ENCODE measurements at regions not wholly inside any gene's neighbourhood (a gene's known extent, or its start where the extent isn't known, plus 50 kb on each side); places are given as distances from the start of the nearest gene placed in this dataset.
"Not testable (repeated sequence)": the region's sequence is repeated elsewhere in the genome, so short reads cannot be mapped to it uniquely, and the experiment has no call there.

DNA sequence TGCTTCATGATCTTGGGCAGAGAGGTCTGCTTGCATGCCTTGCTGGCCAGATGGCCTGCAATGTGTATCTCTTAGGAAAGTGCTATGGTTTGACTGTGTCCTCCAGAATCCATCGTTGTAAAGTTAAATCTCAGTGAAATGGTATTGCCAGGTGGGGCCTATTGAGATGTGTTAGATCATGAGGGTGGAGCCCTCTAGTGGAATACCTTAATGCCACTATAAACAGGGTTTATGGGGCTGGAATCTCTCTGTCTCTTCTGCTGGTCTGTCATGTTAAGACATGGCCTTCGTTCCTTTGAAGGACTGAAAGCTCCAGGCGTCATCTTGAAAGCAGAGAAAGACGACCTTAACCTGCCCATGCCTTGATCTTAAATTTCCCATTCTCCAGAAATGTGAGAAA is 411.1 kb downstream of the RPIA start:
- not testable (repeated sequence) for TF ChIP-seq CBFB (IDR thresholded peaks at IDR 0.05; ENCODE audit: low read depth); POLR2AphosphoS5 (IDR thresholded peaks at IDR 0.05; ENCODE audit: low read length); CHD4 (IDR thresholded peaks at IDR 0.05); SIX5 (IDR thresholded peaks at IDR 0.05; ENCODE audit: low read depth, low read length, severe bottlenecking); EGR1 (IDR thresholded peaks at IDR 0.05; ENCODE audit: borderline replicate concordance in 1 of 2, low read depth in 2 of 2, low read length in 2 of 2); MEF2B (IDR thresholded peaks at IDR 0.05; ENCODE audit: partially characterized antibody, poor library complexity, severe bottlenecking); TAF1 (IDR thresholded peaks at IDR 0.05; ENCODE audit: borderline replicate concordance, low read depth, low read length); RAD21 (IDR thresholded peaks at IDR 0.05; ENCODE audit: insufficient read depth, low read depth, low read length)
- TF ChIP-seq, protein P1, sequence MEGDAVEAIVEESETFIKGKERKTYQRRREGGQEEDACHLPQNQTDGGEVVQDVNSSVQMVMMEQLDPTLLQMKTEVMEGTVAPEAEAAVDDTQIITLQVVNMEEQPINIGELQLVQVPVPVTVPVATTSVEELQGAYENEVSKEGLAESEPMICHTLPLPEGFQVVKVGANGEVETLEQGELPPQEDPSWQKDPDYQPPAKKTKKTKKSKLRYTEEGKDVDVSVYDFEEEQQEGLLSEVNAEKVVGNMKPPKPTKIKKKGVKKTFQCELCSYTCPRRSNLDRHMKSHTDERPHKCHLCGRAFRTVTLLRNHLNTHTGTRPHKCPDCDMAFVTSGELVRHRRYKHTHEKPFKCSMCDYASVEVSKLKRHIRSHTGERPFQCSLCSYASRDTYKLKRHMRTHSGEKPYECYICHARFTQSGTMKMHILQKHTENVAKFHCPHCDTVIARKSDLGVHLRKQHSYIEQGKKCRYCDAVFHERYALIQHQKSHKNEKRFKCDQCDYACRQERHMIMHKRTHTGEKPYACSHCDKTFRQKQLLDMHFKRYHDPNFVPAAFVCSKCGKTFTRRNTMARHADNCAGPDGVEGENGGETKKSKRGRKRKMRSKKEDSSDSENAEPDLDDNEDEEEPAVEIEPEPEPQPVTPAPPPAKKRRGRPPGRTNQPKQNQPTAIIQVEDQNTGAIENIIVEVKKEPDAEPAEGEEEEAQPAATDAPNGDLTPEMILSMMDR (IDR thresholded peaks at IDR 0.05 in 2 of 3, conservative IDR thresholded peaks at IDR 0.05 in 1 of 3; ENCODE audit: control insufficient read depth in 2 of 3, extremely low read depth in 1 of 3, insufficient read depth in 1 of 3, low read depth in 3 of 3, low read length in 3 of 3) = not testable (repeated sequence)
- TF ChIP-seq, protein P2, sequence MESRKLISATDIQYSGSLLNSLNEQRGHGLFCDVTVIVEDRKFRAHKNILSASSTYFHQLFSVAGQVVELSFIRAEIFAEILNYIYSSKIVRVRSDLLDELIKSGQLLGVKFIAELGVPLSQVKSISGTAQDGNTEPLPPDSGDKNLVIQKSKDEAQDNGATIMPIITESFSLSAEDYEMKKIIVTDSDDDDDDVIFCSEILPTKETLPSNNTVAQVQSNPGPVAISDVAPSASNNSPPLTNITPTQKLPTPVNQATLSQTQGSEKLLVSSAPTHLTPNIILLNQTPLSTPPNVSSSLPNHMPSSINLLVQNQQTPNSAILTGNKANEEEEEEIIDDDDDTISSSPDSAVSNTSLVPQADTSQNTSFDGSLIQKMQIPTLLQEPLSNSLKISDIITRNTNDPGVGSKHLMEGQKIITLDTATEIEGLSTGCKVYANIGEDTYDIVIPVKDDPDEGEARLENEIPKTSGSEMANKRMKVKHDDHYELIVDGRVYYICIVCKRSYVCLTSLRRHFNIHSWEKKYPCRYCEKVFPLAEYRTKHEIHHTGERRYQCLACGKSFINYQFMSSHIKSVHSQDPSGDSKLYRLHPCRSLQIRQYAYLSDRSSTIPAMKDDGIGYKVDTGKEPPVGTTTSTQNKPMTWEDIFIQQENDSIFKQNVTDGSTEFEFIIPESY (IDR thresholded peaks at IDR 0.05) = not testable (repeated sequence)
